ENCODE measurements at regions not wholly inside any gene's neighbourhood (a gene's known extent, or its start where the extent isn't known, plus 50 kb on each side); places are given as distances from the start of the nearest gene placed in this dataset.

DNA sequence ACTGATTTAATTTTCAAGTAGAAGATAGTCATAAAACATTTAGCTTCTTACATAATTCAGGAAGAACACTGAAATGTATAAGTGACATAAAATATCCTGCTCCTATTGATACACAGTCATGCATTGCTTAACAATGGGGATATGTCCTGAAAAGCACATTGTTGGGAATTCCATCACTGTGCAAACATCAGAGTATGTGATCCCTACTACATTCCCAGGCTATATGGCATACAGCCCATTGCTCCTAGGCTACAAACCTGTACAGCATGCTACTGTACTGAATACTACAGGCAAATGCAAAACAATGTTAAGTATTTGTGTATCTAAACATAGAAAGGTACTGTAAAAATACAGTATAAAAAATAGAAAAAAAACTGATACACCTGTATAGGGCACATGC is 723.9 kb upstream of the ARGLU1 start:
- Histone ChIP-seq H3K27ac (no peak overlapping the region), H3K27me3 (ENCODE audit: insufficient read depth, low read depth) (no peaks in the 10 kb centered on the region), H2AFZ (ENCODE audit: low read depth) (no peak overlapping the region), H3K79me2 (ENCODE audit: insufficient read depth, low read depth) (no peaks in the 10 kb centered on the region), H3K4me1 (ENCODE audit: low read depth, poor library complexity, severe bottlenecking) (no peaks in the 10 kb centered on the region), H3K9ac (no peak overlapping the region), H4K20me1 (ENCODE audit: insufficient read depth) (no peaks in the 10 kb centered on the region), H3K36me3 (ENCODE audit: insufficient read depth) (no peaks in the 10 kb centered on the region), H3K4me2 (no peak overlapping the region), H3K4me3 (IDR thresholded peaks at IDR 0.05; ENCODE audit: insufficient read depth, low read depth, low read length) (no peak overlapping the region)
- no peak for TF ChIP-seq CTCF (conservative IDR thresholded peaks at IDR 0.05; ENCODE audit: low read depth, low read length)

GRCh38 chr13:107289540-107289939 is 721.6 kb upstream of the ARGLU1 start:
- Histone ChIP-seq H2AFZ (ENCODE audit: low read depth) (no peak overlapping the region), H3K9ac (no peak overlapping the region), H3K27me3 (ENCODE audit: insufficient read depth, low read depth) (no peaks in the 10 kb centered on the region), H3K36me3 (ENCODE audit: insufficient read depth) (no peaks in the 10 kb centered on the region), H3K4me2 (no peak overlapping the region), H3K27ac (no peak overlapping the region), H3K79me2 (ENCODE audit: insufficient read depth, low read depth) (no peaks in the 10 kb centered on the region), H3K4me3 (IDR thresholded peaks at IDR 0.05; ENCODE audit: insufficient read depth, low read depth, low read length) (no peak overlapping the region), H3K4me1 (ENCODE audit: low read depth, poor library complexity, severe bottlenecking) (no peaks in the 10 kb centered on the region), H4K20me1 (ENCODE audit: insufficient read depth) (no peaks in the 10 kb centered on the region)
- TF ChIP-seq CTCF (conservative IDR thresholded peaks at IDR 0.05; ENCODE audit: low read depth, low read length) = no peak

DNA sequence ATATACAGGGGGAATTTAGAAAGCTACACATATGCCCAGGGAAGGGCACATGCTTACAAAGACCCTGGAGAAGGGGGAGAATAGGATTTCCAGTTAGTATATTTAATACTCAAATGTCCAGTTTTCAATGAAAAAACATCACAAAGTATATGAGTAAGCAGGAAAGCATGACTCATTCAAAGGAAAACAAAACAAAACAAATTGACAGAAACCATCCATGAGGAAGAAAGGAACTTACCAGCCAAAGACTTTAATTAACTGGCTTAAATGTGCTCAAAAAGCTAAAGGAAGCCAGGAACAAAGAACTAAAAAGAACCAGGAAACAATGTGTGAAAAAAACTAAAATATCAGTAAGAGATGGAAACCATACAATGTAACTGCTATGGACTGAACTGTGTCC is 716.2 kb upstream of the ARGLU1 start:
- Histone ChIP-seq H3K27ac (no peak overlapping the region), H3K36me3 (ENCODE audit: insufficient read depth) (no peaks in the 10 kb centered on the region), H3K27me3 (ENCODE audit: insufficient read depth, low read depth) (no peaks in the 10 kb centered on the region), H3K79me2 (ENCODE audit: insufficient read depth, low read depth) (no peaks in the 10 kb centered on the region), H3K4me3 (IDR thresholded peaks at IDR 0.05; ENCODE audit: insufficient read depth, low read depth, low read length) (no peak overlapping the region), H3K4me1 (ENCODE audit: low read depth, poor library complexity, severe bottlenecking) (no peaks in the 10 kb centered on the region), H2AFZ (ENCODE audit: low read depth) (no peak overlapping the region), H3K4me2 (no peak overlapping the region), H3K9ac (no peak overlapping the region), H4K20me1 (ENCODE audit: insufficient read depth) (no peaks in the 10 kb centered on the region)
- no peak for TF ChIP-seq CTCF (conservative IDR thresholded peaks at IDR 0.05; ENCODE audit: low read depth, low read length)

GRCh38 chr13:107277911-107278310 is 710.0 kb upstream of the ARGLU1 start:
- Histone ChIP-seq H3K4me2 (no peak overlapping the region), H3K27ac (no peak overlapping the region), H2AFZ (ENCODE audit: low read depth) (no peak overlapping the region), H4K20me1 (ENCODE audit: insufficient read depth) (no peaks in the 10 kb centered on the region), H3K4me3 (IDR thresholded peaks at IDR 0.05; ENCODE audit: insufficient read depth, low read depth, low read length) (no peak overlapping the region), H3K36me3 (ENCODE audit: insufficient read depth) (no peaks in the 10 kb centered on the region), H3K9ac (no peak overlapping the region), H3K79me2 (ENCODE audit: insufficient read depth, low read depth) (no peaks in the 10 kb centered on the region), H3K4me1 (ENCODE audit: low read depth, poor library complexity, severe bottlenecking) (no peaks in the 10 kb centered on the region), H3K27me3 (ENCODE audit: insufficient read depth, low read depth) (no peaks in the 10 kb centered on the region)
- TF ChIP-seq CTCF (conservative IDR thresholded peaks at IDR 0.05; ENCODE audit: low read depth, low read length) = no peak

GRCh38 chr13:107276936-107277335 is 709.0 kb upstream of the ARGLU1 start:
- no peaks in the 10 kb centered on the region for H4K20me1 ChIP-seq (ENCODE audit: insufficient read depth)
- H2AFZ ChIP-seq (ENCODE audit: low read depth) = no peak overlapping the region
- H3K36me3 ChIP-seq (ENCODE audit: insufficient read depth) = no peaks in the 10 kb centered on the region
- H3K4me2 ChIP-seq = no peak overlapping the region
- no peaks in the 10 kb centered on the region for H3K4me1 ChIP-seq (ENCODE audit: low read depth, poor library complexity, severe bottlenecking)
- no peak overlapping the region for H3K4me3 ChIP-seq (IDR thresholded peaks at IDR 0.05; ENCODE audit: insufficient read depth, low read depth, low read length)
- H3K79me2 ChIP-seq (ENCODE audit: insufficient read depth, low read depth) = no peaks in the 10 kb centered on the region
- H3K9ac ChIP-seq = no peak overlapping the region
- no peak overlapping the region for H3K27ac ChIP-seq
- TF ChIP-seq CTCF (conservative IDR thresholded peaks at IDR 0.05; ENCODE audit: low read depth, low read length) = no peak
- H3K27me3 ChIP-seq (ENCODE audit: insufficient read depth, low read depth) = no peaks in the 10 kb centered on the region

All from KMS-11 (cell line).